ENCODE measurements at regions not wholly inside any gene's neighbourhood (a gene's known extent, or its start where the extent isn't known, plus 50 kb on each side); places are given as distances from the start of the nearest gene placed in this dataset.

DNA sequence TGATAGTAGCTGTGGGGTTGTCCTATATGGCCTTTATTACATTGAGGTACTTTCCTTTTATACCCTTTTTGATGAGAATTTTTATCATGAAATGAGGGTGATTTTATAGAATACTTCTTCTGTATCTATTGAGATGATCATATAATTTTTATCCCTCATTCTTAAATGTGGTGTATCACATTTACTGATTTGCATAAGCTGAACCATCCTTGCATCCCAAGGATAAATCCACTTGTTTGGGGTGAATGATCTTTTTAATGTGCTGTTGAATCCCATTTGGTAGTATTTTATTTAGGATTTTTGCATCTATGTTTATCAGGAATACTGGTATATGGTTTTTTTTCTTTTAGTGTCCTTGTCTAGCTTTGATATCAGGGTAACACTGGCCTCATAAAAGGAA lies 84.5 kb upstream of the IL6 start:
- Histone ChIP-seq H3K27me3 (ENCODE audit: control insufficient read depth, insufficient read depth, low read length) (no peaks in the 10 kb centered on the region), H3K36me3 (ENCODE audit: control insufficient read depth, insufficient read depth, low read length) (no peaks in the 10 kb centered on the region), H3K4me3 (ENCODE audit: low read depth, low read length) (no peak overlapping the region)
- CTCF ChIA-PET: interaction anchor here (0.9 kb wide), 1 partner anchor 10 kb away, joined by 3 read pairs; no protein-coding TSS in a partner anchor
- no peak for TF ChIP-seq CTCF (IDR thresholded peaks at IDR 0.05; ENCODE audit: insufficient read depth, low read depth, low read length)
- POLR2A ChIA-PET: no interaction called here
- DNase-seq (ENCODE audit: low read depth): no peak

DNA sequence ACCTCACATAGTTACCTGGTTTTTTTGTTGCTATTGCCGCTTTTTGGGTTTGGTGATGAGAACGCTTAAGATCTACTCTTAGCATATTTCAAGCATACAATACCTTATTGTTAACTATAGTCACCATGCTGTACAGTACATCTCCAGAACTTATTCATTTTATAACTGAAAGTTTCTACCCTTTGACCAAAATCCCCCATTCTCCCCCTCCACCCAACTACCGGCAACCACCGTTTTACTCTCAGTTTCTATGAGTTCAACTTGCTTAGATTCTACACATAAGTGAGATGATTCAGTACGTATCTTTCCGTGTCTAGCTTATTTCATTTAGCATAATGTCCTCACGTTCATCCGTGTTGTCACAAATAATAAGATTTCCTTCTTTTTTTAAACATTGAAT lies 86.7 kb upstream of the IL6 start:
- Histone ChIP-seq H3K27me3 (ENCODE audit: control insufficient read depth, insufficient read depth, low read length) (no peaks in the 10 kb centered on the region), H3K4me3 (ENCODE audit: low read depth, low read length) (no peak overlapping the region), H3K36me3 (ENCODE audit: control insufficient read depth, insufficient read depth, low read length) (no peaks in the 10 kb centered on the region)
- POLR2A ChIA-PET: no interaction called here
- CTCF ChIA-PET: no interaction called here
- DNase-seq (ENCODE audit: low read depth): no peak
- TF ChIP-seq CTCF (IDR thresholded peaks at IDR 0.05; ENCODE audit: insufficient read depth, low read depth, low read length): no peak

DNA sequence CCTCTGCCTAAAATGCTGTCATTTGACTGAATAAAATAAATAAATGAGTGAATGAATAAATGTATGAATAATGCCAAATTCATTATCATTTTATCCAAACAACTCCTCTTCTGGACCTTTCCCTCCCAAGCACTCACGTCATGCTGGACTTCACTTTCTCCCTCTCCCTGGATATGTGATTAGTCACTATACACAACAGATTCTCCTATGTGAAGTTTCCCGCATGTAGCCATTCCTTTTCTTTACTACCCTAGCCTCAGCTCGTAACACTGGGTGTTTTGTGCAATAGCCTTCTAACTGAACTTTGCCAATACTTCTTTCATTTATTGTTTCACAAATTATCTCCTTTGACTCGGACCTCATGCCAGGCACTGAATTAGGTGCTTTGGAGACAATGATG lies 87.6 kb upstream of the IL6 start:
- no peak for DNase-seq (ENCODE audit: low read depth)
- TF ChIP-seq CTCF (IDR thresholded peaks at IDR 0.05; ENCODE audit: insufficient read depth, low read depth, low read length): no peak
- Histone ChIP-seq H3K27me3 (ENCODE audit: control insufficient read depth, insufficient read depth, low read length) (no peaks in the 10 kb centered on the region), H3K4me3 (ENCODE audit: low read depth, low read length) (no peak overlapping the region), H3K36me3 (ENCODE audit: control insufficient read depth, insufficient read depth, low read length) (no peaks in the 10 kb centered on the region)
- POLR2A ChIA-PET: no interaction called here
- CTCF ChIA-PET: no interaction called here

- H3K4me3 ChIP-seq (ENCODE audit: low read depth, low read length): no peak overlapping the region
- TF ChIP-seq CTCF (IDR thresholded peaks at IDR 0.05; ENCODE audit: insufficient read depth, low read depth, low read length): no peak
- no peaks in the 10 kb centered on the region for H3K36me3 ChIP-seq (ENCODE audit: control insufficient read depth, insufficient read depth, low read length)
- ChIA-PET CTCF (no interaction called here), POLR2A (no interaction called here)
- H3K27me3 ChIP-seq (ENCODE audit: control insufficient read depth, insufficient read depth, low read length): no peaks in the 10 kb centered on the region
- DNase-seq (ENCODE audit: low read depth): no peak
Measured at GRCh38 chr7:22635349-22635748, 91.7 kb upstream of the IL6 start.

GRCh38 chr7:22633954-22634474 lies 93.0 kb upstream of the IL6 start:
- DNase-seq (ENCODE audit: low read depth): no peak
- H3K27me3 ChIP-seq (ENCODE audit: control insufficient read depth, insufficient read depth, low read length): no peaks in the 10 kb centered on the region
- H3K36me3 ChIP-seq (ENCODE audit: control insufficient read depth, insufficient read depth, low read length): no peaks in the 10 kb centered on the region
- ChIA-PET CTCF (interaction anchor here (0.8 to 1.0 kb wide), 2 partner anchors 29 to 45 kb away, joined by 3 read pairs; no protein-coding TSS in a partner anchor), POLR2A (no interaction called here)
- TF ChIP-seq CTCF (IDR thresholded peaks at IDR 0.05; ENCODE audit: insufficient read depth, low read depth, low read length): no peak
- no peak overlapping the region for H3K4me3 ChIP-seq (ENCODE audit: low read depth, low read length)

All from BJ (cell line).